ENCODE measurements at regions not wholly inside any gene's neighbourhood (a gene's known extent, or its start where the extent isn't known, plus 50 kb on each side); places are given as distances from the start of the nearest gene placed in this dataset.

GRCh38 chr16:65773301-65773874 lies 593.1 kb upstream of the CDH5 start:
- Histone ChIP-seq H3K4me3 (ENCODE audit: low read length) (no peak overlapping the region), H3K9me2 (replicated peaks; ENCODE audit: control insufficient read depth, low read length) (no peaks in the 10 kb centered on the region), H3K4me2 (ENCODE audit: low read length) (no peak overlapping the region), H4K20me1 (ENCODE audit: control insufficient read depth, insufficient read depth, low read depth, low read length) (no peaks in the 10 kb centered on the region), H3K9me3 (ENCODE audit: control insufficient read depth, insufficient read depth, low read length) (no peaks in the 10 kb centered on the region), H3F3A (ENCODE audit: control insufficient read depth, insufficient read depth) (no peaks in the 10 kb centered on the region), H3K4me1 (ENCODE audit: control insufficient read depth, low read length) (no peaks in the 10 kb centered on the region), H3K79me2 (ENCODE audit: control insufficient read depth, low read length) (no peaks in the 10 kb centered on the region), H3K27me3 (ENCODE audit: control insufficient read depth, low read length) (no peaks in the 10 kb centered on the region), H3K36me3 (ENCODE audit: control insufficient read depth, low read length) (no peaks in the 10 kb centered on the region), H3K27ac (ENCODE audit: low read depth, low read length) (no peak overlapping the region)
- TF ChIP-seq, protein P1, sequence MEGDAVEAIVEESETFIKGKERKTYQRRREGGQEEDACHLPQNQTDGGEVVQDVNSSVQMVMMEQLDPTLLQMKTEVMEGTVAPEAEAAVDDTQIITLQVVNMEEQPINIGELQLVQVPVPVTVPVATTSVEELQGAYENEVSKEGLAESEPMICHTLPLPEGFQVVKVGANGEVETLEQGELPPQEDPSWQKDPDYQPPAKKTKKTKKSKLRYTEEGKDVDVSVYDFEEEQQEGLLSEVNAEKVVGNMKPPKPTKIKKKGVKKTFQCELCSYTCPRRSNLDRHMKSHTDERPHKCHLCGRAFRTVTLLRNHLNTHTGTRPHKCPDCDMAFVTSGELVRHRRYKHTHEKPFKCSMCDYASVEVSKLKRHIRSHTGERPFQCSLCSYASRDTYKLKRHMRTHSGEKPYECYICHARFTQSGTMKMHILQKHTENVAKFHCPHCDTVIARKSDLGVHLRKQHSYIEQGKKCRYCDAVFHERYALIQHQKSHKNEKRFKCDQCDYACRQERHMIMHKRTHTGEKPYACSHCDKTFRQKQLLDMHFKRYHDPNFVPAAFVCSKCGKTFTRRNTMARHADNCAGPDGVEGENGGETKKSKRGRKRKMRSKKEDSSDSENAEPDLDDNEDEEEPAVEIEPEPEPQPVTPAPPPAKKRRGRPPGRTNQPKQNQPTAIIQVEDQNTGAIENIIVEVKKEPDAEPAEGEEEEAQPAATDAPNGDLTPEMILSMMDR (IDR thresholded peaks at IDR 0.05; ENCODE audit: low read depth, low read length, poor library complexity, severe bottlenecking), result no peak
- TF ChIP-seq EZH2phosphoT487 (IDR thresholded peaks at IDR 0.05; ENCODE audit: borderline replicate concordance, low read length), result no peak

DNA sequence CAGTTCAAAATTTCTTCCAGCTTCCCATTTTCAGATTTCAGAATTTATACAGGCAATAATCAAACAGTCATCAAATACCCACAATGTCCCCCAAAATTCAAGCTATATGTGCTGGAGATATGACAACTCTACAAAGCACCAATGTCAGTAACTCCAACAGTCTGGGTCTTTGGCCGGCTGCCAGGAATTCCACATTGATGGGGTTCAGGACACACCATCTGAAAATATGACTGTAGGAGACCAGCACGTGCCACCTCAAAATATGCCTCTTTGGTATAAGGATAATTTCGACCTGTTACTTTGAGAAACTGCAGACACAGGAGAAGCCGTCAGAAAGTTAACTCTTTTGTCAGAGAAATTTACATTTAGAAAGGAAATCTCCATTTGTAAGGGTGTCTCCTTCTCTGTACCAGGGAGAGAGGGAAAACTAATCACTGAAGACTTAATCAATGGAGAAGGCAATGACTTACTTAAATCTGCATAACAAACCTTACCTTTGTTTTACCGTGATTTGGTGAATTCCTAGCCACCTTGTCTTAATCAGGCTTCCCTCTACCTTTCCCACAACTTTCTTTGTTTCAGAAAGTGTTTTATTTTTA lies 594.3 kb upstream of the CDH5 start:
- H3F3A ChIP-seq (ENCODE audit: control insufficient read depth, insufficient read depth), result no peaks in the 10 kb centered on the region
- no peaks in the 10 kb centered on the region for H3K36me3 ChIP-seq (ENCODE audit: control insufficient read depth, low read length)
- no peaks in the 10 kb centered on the region for H3K4me1 ChIP-seq (ENCODE audit: control insufficient read depth, low read length)
- no peaks in the 10 kb centered on the region for H3K27me3 ChIP-seq (ENCODE audit: control insufficient read depth, low read length)
- H4K20me1 ChIP-seq (ENCODE audit: control insufficient read depth, insufficient read depth, low read depth, low read length), result no peaks in the 10 kb centered on the region
- TF ChIP-seq, protein P1 (IDR thresholded peaks at IDR 0.05; ENCODE audit: low read depth, low read length, poor library complexity, severe bottlenecking), result no peak
- TF ChIP-seq EZH2phosphoT487 (IDR thresholded peaks at IDR 0.05; ENCODE audit: borderline replicate concordance, low read length), result no peak
- H3K4me2 ChIP-seq (ENCODE audit: low read length), result no peak overlapping the region
- H3K9me3 ChIP-seq (ENCODE audit: control insufficient read depth, insufficient read depth, low read length), result no peaks in the 10 kb centered on the region
- no peak overlapping the region for H3K27ac ChIP-seq (ENCODE audit: low read depth, low read length)
- no peaks in the 10 kb centered on the region for H3K79me2 ChIP-seq (ENCODE audit: control insufficient read depth, low read length)
- no peaks in the 10 kb centered on the region for H3K9me2 ChIP-seq (replicated peaks; ENCODE audit: control insufficient read depth, low read length)
- no peak overlapping the region for H3K4me3 ChIP-seq (ENCODE audit: low read length)

GRCh38 chr16:65771707-65772106 lies 594.8 kb upstream of the CDH5 start:
- TF ChIP-seq, protein P1 (IDR thresholded peaks at IDR 0.05; ENCODE audit: low read depth, low read length, poor library complexity, severe bottlenecking), result no peak
- no peaks in the 10 kb centered on the region for H3F3A ChIP-seq (ENCODE audit: control insufficient read depth, insufficient read depth)
- no peaks in the 10 kb centered on the region for H3K9me3 ChIP-seq (ENCODE audit: control insufficient read depth, insufficient read depth, low read length)
- no peak overlapping the region for H3K4me3 ChIP-seq (ENCODE audit: low read length)
- H4K20me1 ChIP-seq (ENCODE audit: control insufficient read depth, insufficient read depth, low read depth, low read length), result no peaks in the 10 kb centered on the region
- H3K9me2 ChIP-seq (replicated peaks; ENCODE audit: control insufficient read depth, low read length), result no peaks in the 10 kb centered on the region
- no peaks in the 10 kb centered on the region for H3K27me3 ChIP-seq (ENCODE audit: control insufficient read depth, low read length)
- H3K27ac ChIP-seq (ENCODE audit: low read depth, low read length), result no peak overlapping the region
- no peaks in the 10 kb centered on the region for H3K4me1 ChIP-seq (ENCODE audit: control insufficient read depth, low read length)
- H3K4me2 ChIP-seq (ENCODE audit: low read length), result no peak overlapping the region
- no peaks in the 10 kb centered on the region for H3K79me2 ChIP-seq (ENCODE audit: control insufficient read depth, low read length)
- no peaks in the 10 kb centered on the region for H3K36me3 ChIP-seq (ENCODE audit: control insufficient read depth, low read length)

Data from DOHH2 (cell line).